LHCN-M2 (cell line): ENCODE measurements at regions not wholly inside any gene's neighbourhood (a gene's known extent, or its start where the extent isn't known, plus 50 kb on each side); places are given as distances from the start of the nearest gene placed in this dataset.
A peak's percentile ranks its signal among the peaks of the same experiment; 100 is the strongest.
"Not testable (repeated sequence)": the region's sequence is repeated elsewhere in the genome, so short reads cannot be mapped to it uniquely, and the experiment has no call there.

ENCODE experiments used
- DNase-seq: peaks from one replicate; pipeline ENCODE4 v3.0.0-alpha.2; 2012; ENCODE audit warnings: low read depth

GRCh38 chr5:105057893-105058292 lies 1495.3 kb upstream of the NUDT12 start:
- DNase-seq: no peak

GRCh38 chr5:105057001-105057436 lies 1494.4 kb upstream of the NUDT12 start:
- DNase-seq: no peak

- DNase-seq: no peak
These were observed 1491.8 kb upstream of the NUDT12 start for GRCh38 chr5:105054406-105054805.

GRCh38 chr5:105042623-105043022 lies 1480.0 kb upstream of the NUDT12 start:
- DNase-seq: no peak

GRCh38 chr5:105036814-105037213 lies 1474.2 kb upstream of the NUDT12 start:
- not testable (repeated sequence) for DNase-seq

GRCh38 chr5:105034401-105034763 lies 1471.8 kb upstream of the NUDT12 start:
- DNase-seq: peak; percentile 1

- DNase-seq: no peak
These were observed 1471.2 kb upstream of the NUDT12 start for GRCh38 chr5:105033637-105034400.

GRCh38 chr5:105032917-105033316 lies 1470.3 kb upstream of the NUDT12 start:
- no peak for DNase-seq

GRCh38 chr5:105030153-105030552 lies 1467.6 kb upstream of the NUDT12 start:
- no peak for DNase-seq

- no peak for DNase-seq
These were observed 1452.5 kb upstream of the NUDT12 start for GRCh38 chr5:105015098-105015497.

GRCh38 chr5:104998572-104998971 lies 1436.0 kb upstream of the NUDT12 start:
- DNase-seq: peak; percentile 2

GRCh38 chr5:104998169-104998568 lies 1435.6 kb upstream of the NUDT12 start:
- DNase-seq: no peak

GRCh38 chr5:104987074-104987473 lies 1424.5 kb upstream of the NUDT12 start:
- DNase-seq: no peak

GRCh38 chr5:104977529-104977928 lies 1414.9 kb upstream of the NUDT12 start:
- no peak for DNase-seq

- no peak for DNase-seq
These were observed 1405.3 kb upstream of the NUDT12 start for GRCh38 chr5:104967806-104968410.

GRCh38 chr5:104965006-104965405 lies 1402.4 kb upstream of the NUDT12 start:
- no peak for DNase-seq

- DNase-seq: no peak
These were observed 1392.9 kb upstream of the NUDT12 start for GRCh38 chr5:104955479-104955878.

- DNase-seq: no peak
These were observed 1390.3 kb upstream of the NUDT12 start for GRCh38 chr5:104952876-104953275.

- no peak for DNase-seq
These were observed 1389.2 kb upstream of the NUDT12 start for GRCh38 chr5:104951829-104952228.

GRCh38 chr5:104947076-104947475 lies 1384.5 kb upstream of the NUDT12 start:
- DNase-seq: no peak

- DNase-seq: no peak
These were observed 1380.1 kb upstream of the NUDT12 start for GRCh38 chr5:104942735-104943134.

- no peak for DNase-seq
These were observed 1378.5 kb upstream of the NUDT12 start for GRCh38 chr5:104941030-104941645.

GRCh38 chr5:104937598-104937997 lies 1375.0 kb upstream of the NUDT12 start:
- DNase-seq: no peak
